HG03378 (cell line): ENCODE measurements at regions not wholly inside any gene's neighbourhood (a gene's known extent, or its start where the extent isn't known, plus 50 kb on each side); places are given as distances from the start of the nearest gene placed in this dataset.

Experiments used
- ATAC-seq: cut with Tn5 transposase; IDR thresholded peaks from one replicate; pipeline ENCODE4 v1.9.1; 2021; ENCODE audit warnings: mild to moderate bottlenecking, moderate library complexity; ENCODE audit not compliant: unreplicated experiment

GRCh38 chr3:144197582-144197981 lies 226.0 kb downstream of the DIPK2A start:
- no peak for ATAC-seq

GRCh38 chr3:144200004-144200403 lies 228.4 kb downstream of the DIPK2A start:
- ATAC-seq, result no peak

GRCh38 chr3:144200466-144200865 lies 228.8 kb downstream of the DIPK2A start:
- no peak for ATAC-seq

DNA sequence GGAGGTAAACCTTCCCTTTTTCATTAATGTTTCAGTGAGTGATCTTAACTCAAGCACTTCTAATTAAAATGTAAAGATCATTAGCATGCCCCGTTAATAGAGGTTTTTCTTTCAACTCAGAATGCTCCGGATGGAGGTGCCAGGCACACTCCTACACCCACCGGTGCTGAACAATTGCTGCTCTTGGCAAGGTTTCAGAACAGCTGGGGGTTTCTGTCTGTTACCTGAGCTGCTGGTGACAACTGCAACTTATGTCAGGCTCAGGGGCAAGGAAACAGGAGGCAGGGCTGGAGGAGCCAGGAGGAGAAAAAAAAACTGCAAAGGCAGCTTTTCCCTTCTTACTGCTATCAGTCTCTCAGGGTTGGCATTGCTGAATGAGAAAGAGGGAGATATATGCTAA lies 250.1 kb downstream of the DIPK2A start:
- ATAC-seq, result no peak

DNA sequence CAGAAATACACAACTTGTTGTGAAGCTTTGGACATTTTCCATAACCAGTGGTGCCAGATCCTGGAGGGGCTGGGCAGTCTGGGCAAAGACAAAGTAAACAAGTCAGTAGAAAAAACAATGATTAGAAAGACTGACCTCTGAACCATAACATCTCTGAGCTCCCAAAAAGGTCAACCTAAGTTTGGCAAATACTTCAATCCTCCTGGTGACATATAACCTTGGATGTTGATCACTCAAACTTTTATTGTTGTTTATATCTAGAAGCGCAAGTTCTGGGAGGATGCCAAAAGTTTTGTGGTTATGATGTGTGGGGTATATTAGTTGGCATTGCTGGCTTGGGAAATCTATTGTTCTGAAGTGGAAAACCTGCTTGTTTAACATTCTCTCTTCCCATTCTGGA lies 257.7 kb downstream of the DIPK2A start:
- no peak for ATAC-seq

DNA sequence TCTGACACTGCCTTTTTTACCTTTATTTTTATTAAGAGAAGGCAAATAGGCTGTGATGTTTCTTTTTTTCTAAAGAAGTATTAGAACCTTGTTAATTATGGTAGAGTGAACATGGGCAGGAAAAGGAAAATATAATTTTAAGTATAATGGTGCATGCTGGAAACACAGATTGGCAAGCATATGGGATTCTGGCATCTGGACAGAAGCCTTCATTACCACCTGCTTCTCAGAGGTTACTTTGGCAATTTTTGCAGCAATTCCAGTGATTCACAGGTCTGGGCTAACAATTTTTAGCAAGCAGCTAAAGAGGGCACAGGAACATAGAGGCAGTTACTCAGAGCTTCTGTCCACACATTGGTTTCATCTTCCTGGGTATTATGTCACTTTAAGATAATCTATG lies 258.3 kb downstream of the DIPK2A start:
- no peak for ATAC-seq

DNA sequence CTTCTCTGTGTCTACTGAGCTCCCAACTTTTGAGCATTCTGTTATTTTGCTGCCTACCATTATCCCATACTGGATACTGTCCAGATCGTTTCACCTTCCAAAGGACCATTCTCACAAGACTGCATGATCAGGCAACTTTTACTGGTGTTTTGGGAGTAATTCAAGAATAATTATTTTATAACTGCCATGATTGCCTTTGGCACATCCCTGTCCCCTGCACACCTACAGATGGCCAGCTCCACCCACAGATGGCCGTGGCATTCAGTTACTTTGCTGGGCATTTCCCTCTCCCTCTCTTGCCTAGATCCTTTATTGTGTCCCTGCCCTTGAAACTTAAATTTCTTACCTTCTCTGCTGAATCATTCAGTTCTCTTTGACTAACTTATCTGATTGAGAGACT lies 263.9 kb downstream of the DIPK2A start:
- ATAC-seq, result no peak

GRCh38 chr3:144237351-144237750 lies 265.7 kb downstream of the DIPK2A start:
- ATAC-seq, result no peak

GRCh38 chr3:144241404-144241803 lies 269.8 kb downstream of the DIPK2A start:
- no peak for ATAC-seq

DNA sequence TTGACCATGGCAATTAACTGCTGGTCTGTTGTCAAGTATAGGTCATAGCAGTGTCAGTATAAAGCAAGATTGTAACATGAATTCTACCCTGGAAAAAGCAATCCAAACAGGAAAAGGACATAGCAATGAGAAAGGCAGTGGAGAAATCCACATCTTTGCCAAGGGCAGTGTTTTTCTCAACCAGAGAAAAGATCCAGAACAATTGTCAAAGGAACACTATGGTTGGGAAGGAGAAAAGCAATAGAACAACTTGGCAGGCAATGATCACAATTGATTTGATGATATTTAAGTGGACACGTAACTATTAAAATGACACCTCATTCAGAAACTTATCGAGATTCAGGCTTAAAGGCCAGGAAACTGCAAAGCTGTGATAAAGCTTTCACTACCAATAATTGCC lies 271.1 kb downstream of the DIPK2A start:
- ATAC-seq, result no peak

DNA sequence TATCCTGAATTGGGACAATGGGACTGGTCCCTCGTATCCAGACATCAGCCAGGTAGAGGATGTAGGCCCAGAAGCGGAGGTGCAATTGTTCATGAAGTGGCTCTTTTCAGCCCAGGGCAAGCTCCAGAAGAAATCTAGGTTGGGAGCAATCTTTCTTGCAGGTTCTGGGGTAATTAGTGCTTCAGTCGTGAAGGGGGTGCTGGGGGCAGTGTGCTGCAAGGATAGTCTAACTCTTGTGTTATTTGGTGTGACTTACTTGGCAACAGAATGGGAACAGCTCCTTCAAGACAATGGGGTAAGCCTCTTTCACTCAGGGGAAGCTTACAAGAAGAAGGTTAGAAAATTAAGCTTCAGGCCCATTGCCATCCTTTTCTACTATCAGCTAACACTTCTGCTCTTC lies 273.0 kb downstream of the DIPK2A start:
- ATAC-seq, result no peak

DNA sequence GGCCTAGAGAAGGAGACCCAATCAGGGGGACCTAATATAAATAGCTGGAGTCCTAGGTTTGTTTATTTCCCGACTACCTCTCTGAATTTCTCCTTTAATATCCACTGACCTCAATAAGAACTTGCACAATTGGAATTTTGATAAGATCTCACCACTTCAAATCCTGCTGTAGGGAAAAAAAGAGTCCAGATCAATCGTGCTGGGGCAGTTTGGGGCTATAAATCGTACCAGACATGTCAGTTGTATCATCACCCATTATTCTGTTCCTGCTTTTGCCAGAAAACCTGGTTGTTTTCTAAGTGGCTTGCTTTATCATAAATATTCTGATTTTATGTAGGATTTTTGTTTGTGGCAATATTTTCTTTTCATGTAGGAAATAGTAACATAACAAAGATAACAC lies 281.3 kb downstream of the DIPK2A start:
- no peak for ATAC-seq

GRCh38 chr3:144257381-144257780 lies 285.8 kb downstream of the DIPK2A start:
- no peak for ATAC-seq

- ATAC-seq, result no peak
These were observed 287.6 kb downstream of the DIPK2A start for GRCh38 chr3:144259267-144259666.

GRCh38 chr3:144263706-144264105 lies 292.1 kb downstream of the DIPK2A start:
- no peak for ATAC-seq

- no peak for ATAC-seq
These were observed 292.7 kb downstream of the DIPK2A start for GRCh38 chr3:144264350-144264749.

- no peak for ATAC-seq
These were observed 293.2 kb downstream of the DIPK2A start for GRCh38 chr3:144264794-144265193.

DNA sequence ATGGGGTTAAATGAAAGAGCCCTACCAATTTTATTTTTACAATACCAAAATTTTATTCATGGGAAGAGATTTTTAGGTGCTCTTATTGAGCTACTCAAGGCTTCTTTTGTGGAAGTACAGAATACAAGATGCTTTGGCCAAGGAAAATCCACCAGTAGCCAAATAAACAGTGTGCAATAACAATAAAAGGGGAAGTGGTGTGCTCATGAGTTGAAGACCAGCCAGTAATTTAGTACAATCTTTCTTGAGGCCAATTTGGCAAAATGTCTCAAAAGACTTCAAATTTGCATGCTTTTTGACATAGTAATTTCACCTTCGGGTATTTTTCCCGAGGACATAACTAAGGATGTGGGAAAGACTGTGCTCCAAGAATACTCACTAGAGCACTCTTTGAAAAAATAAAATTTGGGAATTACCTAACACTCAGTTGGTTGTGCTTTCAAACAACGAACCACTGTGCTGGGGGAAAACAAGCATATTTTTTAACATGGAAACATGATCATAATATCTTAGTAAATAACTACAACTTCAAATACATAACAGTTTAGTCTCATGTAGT lies 294.0 kb downstream of the DIPK2A start:
- ATAC-seq, result no peak

DNA sequence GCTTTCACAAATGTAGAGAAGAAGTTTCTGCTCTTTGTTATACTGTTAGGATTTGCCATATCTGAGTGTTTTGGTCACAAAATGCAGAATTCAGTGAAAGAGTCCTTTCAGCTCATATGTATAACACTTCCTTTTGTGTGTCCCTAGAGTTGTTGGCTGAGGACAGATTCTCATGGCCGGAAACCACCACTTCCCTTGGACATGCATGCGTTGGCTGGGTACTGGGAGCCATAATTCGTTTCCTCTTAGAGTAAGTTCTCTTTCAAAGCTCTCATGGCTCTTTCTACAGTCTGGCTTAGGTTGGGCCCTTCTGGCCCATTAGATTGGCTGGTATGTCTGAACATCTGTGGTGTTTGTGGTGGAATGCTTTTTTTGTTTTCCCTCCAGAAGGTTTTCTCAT lies 298.5 kb downstream of the DIPK2A start:
- no peak for ATAC-seq

GRCh38 chr3:144272680-144273079 lies 301.1 kb downstream of the DIPK2A start:
- ATAC-seq, result no peak

DNA sequence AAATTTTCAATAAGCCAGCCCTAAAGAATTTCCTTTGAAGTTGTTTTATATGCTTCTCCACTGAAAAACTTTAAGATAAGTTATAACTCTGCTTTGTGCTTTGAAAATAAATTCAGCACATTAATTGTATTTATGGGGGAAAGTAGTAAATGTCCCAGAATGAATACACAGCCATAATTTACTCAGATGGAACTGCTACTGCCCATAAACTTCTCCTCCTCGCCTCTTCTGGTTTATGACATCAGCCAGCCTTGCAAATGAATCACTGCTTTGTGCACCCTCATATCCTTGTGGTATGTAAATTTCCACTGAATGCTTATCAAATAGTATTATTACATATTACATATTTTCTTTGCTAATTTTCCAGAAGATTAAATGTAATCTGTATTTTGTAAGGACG lies 302.0 kb downstream of the DIPK2A start:
- ATAC-seq, result no peak

DNA sequence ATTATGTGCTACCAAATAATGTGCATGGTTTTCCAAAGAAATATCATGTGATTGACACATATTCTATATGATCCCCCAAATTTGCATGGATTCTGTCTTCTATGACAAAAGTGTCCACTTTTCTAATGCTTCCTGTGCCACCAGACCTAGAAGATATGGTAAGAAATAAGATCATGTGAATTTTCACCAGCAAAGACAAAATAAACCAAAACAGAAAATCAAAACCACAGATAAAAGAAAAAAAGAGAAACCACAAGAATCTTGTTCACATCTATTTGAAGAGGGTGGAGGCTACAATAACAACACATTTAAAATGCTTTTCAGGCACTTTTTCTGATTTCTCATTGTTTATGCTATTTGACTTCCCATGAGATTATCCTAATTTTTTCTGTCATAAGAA lies 303.4 kb downstream of the DIPK2A start:
- no peak for ATAC-seq

DNA sequence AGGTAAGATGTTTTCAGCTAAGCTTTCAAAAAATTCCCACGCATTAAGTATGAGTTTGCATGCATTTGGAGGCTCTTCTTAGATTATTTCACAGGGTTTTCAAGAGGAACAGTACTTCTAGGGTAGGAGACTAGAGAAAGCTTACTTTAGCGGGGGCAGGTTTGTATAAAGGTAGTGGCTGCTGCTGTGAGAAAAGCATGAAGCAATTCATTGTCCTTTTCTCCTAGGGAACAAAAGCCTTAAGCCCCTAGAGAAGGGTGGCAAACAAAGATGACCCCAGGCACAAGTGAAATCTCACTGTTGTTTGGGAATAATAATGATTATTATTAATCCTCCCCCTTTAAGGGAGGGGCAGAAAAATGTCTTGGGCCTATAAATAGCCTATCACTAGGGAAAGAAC lies 310.7 kb downstream of the DIPK2A start:
- ATAC-seq, result no peak
